H1 (cell line): ENCODE measurements at regions not wholly inside any gene's neighbourhood (a gene's known extent, or its start where the extent isn't known, plus 50 kb on each side); places are given as distances from the start of the nearest gene placed in this dataset.

Source experiments
- CTCF ChIA-PET: fragments of 300-600 bp; sonication (Branson Sonifier 250); formaldehyde crosslinking; loops from one replicate; lab custom pipeline; 2021; ENCODE audit not compliant: partially characterized antibody; lab: Charles Lee
- POLR2A ChIA-PET: fragments of 300-600 bp; sonication (Branson Sonifier 250); formaldehyde crosslinking; loops from one replicate; lab custom pipeline; 2021; ENCODE audit warnings: inconsistent platforms; ENCODE audit not compliant: partially characterized antibody; lab: Charles Lee
- DNase-seq, 2 experiments: peaks; one replicate each; pipeline versions ENCODE4 v3.0.0 to v3.0.0-alpha.2; 2010 to 2022; ENCODE audit warnings: low spot score in 2 of 2, low read depth in 1 of 2, mixed read lengths in 1 of 2
- FAIRE-seq: peaks from 2 replicates; lab custom pipeline; 2011; peaks lifted over from hg19 to GRCh38; lab: Jason Lieb, UNC
- H2AFZ ChIP-seq: 2 replicates; pipeline ENCODE4 v1.8.1; 2012; ENCODE audit warnings: low read length, inconsistent platforms
- H2AK5ac ChIP-seq: 2 replicates; pipeline ENCODE4 v1.6.1; 2013; ENCODE audit warnings: low read depth, low read length
- H2BK120ac ChIP-seq: replicated peaks from 2 replicates; pipeline ENCODE3; 2013; ENCODE audit warnings: low read depth, low read length, inconsistent platforms
- H2BK12ac ChIP-seq: 2 replicates; pipeline ENCODE4 v1.6.1; 2013; ENCODE audit warnings: low read depth, low read length
- H2BK15ac ChIP-seq: 2 replicates; pipeline ENCODE4 v1.6.1; 2013; ENCODE audit warnings: low read length
- H2BK20ac ChIP-seq: 2 replicates; pipeline ENCODE4 v1.6.1; 2013; ENCODE audit warnings: low read length
- H2BK5ac ChIP-seq: 2 replicates; pipeline ENCODE4 v1.6.1; 2013; ENCODE audit warnings: low read depth, low read length
- H3K14ac ChIP-seq: 2 replicates; pipeline ENCODE4 v1.6.1; 2013; ENCODE audit warnings: inconsistent platforms; ENCODE audit not compliant: insufficient read length
- H3K18ac ChIP-seq: 2 replicates; pipeline ENCODE4 v1.6.1; 2013; ENCODE audit warnings: low read length; ENCODE audit errors: extremely low read depth
- H3K23ac ChIP-seq: 2 replicates; pipeline ENCODE4 v1.6.1; 2013; ENCODE audit warnings: inconsistent platforms; ENCODE audit not compliant: insufficient read length
- H3K23me2 ChIP-seq: 2 replicates; pipeline ENCODE4 v1.6.1; 2013; ENCODE audit warnings: low read depth, low read length
- H3K27ac ChIP-seq: 2 replicates; pipeline ENCODE4 v1.6.1; 2011; ENCODE audit warnings: low read depth, low read length, inconsistent platforms
- H3K27me3 ChIP-seq, 4 experiments: replicated peaks in 1 of 4; 1 replicate in 1 of 4; 2 replicates in 3 of 4; pipeline versions ENCODE4 v1.6.1 to v1.8.1; 2011 to 2013; ENCODE audit warnings: low read length in 3 of 4, mild to moderate bottlenecking in 3 of 4, inconsistent platforms in 2 of 4, mixed read lengths in 2 of 4, moderate library complexity in 1 of 4; ENCODE audit not compliant: control insufficient read depth in 3 of 4, insufficient read depth in 3 of 4; ENCODE audit errors: extremely low read depth in 1 of 4
- H3K36me3 ChIP-seq, 4 experiments: 2 replicates each; pipeline versions ENCODE4 v1.6.1 to v1.8.1; 2011 to 2013; ENCODE audit warnings: mild to moderate bottlenecking in 4 of 4, low read length in 3 of 4, moderate library complexity in 2 of 4, control low read depth in 1 of 4, inconsistent platforms in 1 of 4; ENCODE audit not compliant: insufficient read depth in 4 of 4, control insufficient read depth in 2 of 4
- H3K4ac ChIP-seq: replicated peaks from 2 replicates; pipeline ENCODE3; 2013; ENCODE audit warnings: low read length, low read depth, mixed read lengths, inconsistent platforms; ENCODE audit not compliant: insufficient read length
- H3K4me1 ChIP-seq, 4 experiments: replicated peaks in 1 of 4; 1 replicate in 1 of 4; 2 replicates in 3 of 4; pipeline versions ENCODE4 v1.6.1 to v1.8.1; 2011 to 2013; ENCODE audit warnings: low read length in 3 of 4, inconsistent platforms in 2 of 4, mixed read lengths in 1 of 4; ENCODE audit not compliant: insufficient read depth in 4 of 4, control insufficient read depth in 3 of 4
- H3K4me2 ChIP-seq, 2 experiments: 2 replicates each; pipeline versions ENCODE4 v1.6.1 to v1.8.1; 2011 to 2013; ENCODE audit warnings: low read depth in 2 of 2, low read length in 2 of 2, control low read depth in 1 of 2, inconsistent platforms in 1 of 2, mild to moderate bottlenecking in 1 of 2; ENCODE audit not compliant: insufficient read depth in 1 of 2
- H3K4me3 ChIP-seq, 4 experiments: fragments of 200-600, 300-600 bp in 1 of 4; sonication (generic), shearing (Covaris generic), sonication (Bioruptor Twin) in 1 of 4; 2 replicates each; pipeline versions ENCODE4 v1.5.1 to v1.8.1; 2011 to 2016; ENCODE audit warnings: low read length in 4 of 4, low read depth in 3 of 4, control low read depth in 2 of 4, inconsistent platforms in 2 of 4, mild to moderate bottlenecking in 2 of 4, mixed read lengths in 1 of 4, moderate library complexity in 1 of 4; ENCODE audit not compliant: insufficient read depth in 2 of 4; ENCODE audit errors: extremely low read depth in 1 of 4
- H3K56ac ChIP-seq: replicated peaks from 2 replicates; pipeline ENCODE3; 2013; ENCODE audit warnings: low read depth, mild to moderate bottlenecking, mixed read lengths, low read length, inconsistent platforms; ENCODE audit not compliant: insufficient read length
- H3K79me1 ChIP-seq: 2 replicates; pipeline ENCODE4 v1.6.1; 2013; ENCODE audit warnings: low read depth, low read length, control low read depth
- H3K79me2 ChIP-seq, 2 experiments: 2 replicates each; pipeline versions ENCODE4 v1.6.1 to v1.8.1; 2012 to 2013; ENCODE audit warnings: low read length in 2 of 2, mild to moderate bottlenecking in 2 of 2, inconsistent platforms in 1 of 2; ENCODE audit not compliant: insufficient read depth in 2 of 2, control insufficient read depth in 1 of 2
- H3K9ac ChIP-seq, 4 experiments: replicated peaks in 1 of 4; 1 replicate in 1 of 4; 2 replicates in 3 of 4; pipeline versions ENCODE4 v1.6.1 to v1.8.1; 2011 to 2013; ENCODE audit warnings: low read depth in 3 of 4, low read length in 3 of 4, control low read depth in 2 of 4, mild to moderate bottlenecking in 2 of 4, moderate library complexity in 2 of 4, inconsistent platforms in 1 of 4; ENCODE audit errors: extremely low read depth in 1 of 4
- H3K9me3 ChIP-seq, 2 experiments: 2 replicates each; pipeline versions ENCODE4 v1.6.1 to v1.8.1; 2012 to 2013; ENCODE audit warnings: mild to moderate bottlenecking in 2 of 2, moderate library complexity in 2 of 2, control low read depth in 1 of 2, inconsistent platforms in 1 of 2, low read depth in 1 of 2, low read length in 1 of 2, mixed read lengths in 1 of 2; ENCODE audit not compliant: insufficient read depth in 2 of 2
- H4K20me1 ChIP-seq, 2 experiments: replicated peaks in 1 of 2; 2 replicates each; pipeline versions ENCODE3 to v1.8.1; 2011 to 2013; ENCODE audit warnings: inconsistent platforms in 2 of 2, low read length in 2 of 2, mild to moderate bottlenecking in 1 of 2; ENCODE audit not compliant: insufficient read depth in 2 of 2, control insufficient read depth in 1 of 2
- H4K5ac ChIP-seq: 2 replicates; pipeline ENCODE4 v1.6.1; 2013; ENCODE audit warnings: low read length, low read depth, mixed read lengths, inconsistent platforms; ENCODE audit not compliant: insufficient read length
- H4K8ac ChIP-seq: 2 replicates; pipeline ENCODE4 v1.8.0; 2013; ENCODE audit warnings: mild to moderate bottlenecking, moderate library complexity, low read length, inconsistent platforms; ENCODE audit not compliant: insufficient read depth; ENCODE audit errors: extremely low read depth
- H4K91ac ChIP-seq: replicated peaks from 2 replicates; pipeline ENCODE3; 2013; ENCODE audit warnings: low read length, mixed read lengths, inconsistent platforms; ENCODE audit not compliant: insufficient read length
- CBX5 ChIP-seq: fragments of 300-800, 300-1000 bp; sonication (generic); IDR thresholded peaks from 2 replicates; pipeline ENCODE4 v1.7.1; 2016; ENCODE audit warnings: antibody characterized with exemption, low read length, low read depth
- EP300 ChIP-seq, 2 experiments: IDR thresholded peaks; 1 replicate in 1 of 2; 2 replicates in 1 of 2; pipeline ENCODE4 v1.6.1; 2011 to 2012; ENCODE audit warnings: low read depth in 2 of 2, low read length in 2 of 2, mild to moderate bottlenecking in 2 of 2, borderline replicate concordance in 1 of 2, inconsistent platforms in 1 of 2, moderate library complexity in 1 of 2
- POLR2A ChIP-seq, 2 experiments: IDR thresholded peaks; 1 replicate in 1 of 2; 2 replicates in 1 of 2; pipeline ENCODE4 v1.6.1; 2011; ENCODE audit warnings: low read depth in 2 of 2, low read length in 2 of 2, mild to moderate bottlenecking in 2 of 2; ENCODE audit errors: control extremely low read depth in 1 of 2
- POLR2AphosphoS5 ChIP-seq: IDR thresholded peaks from 2 replicates; pipeline ENCODE4 v1.6.1; 2011; ENCODE audit warnings: low read depth, low read length
- RAD21 ChIP-seq, 2 experiments: IDR thresholded peaks in 1 of 2; conservative IDR thresholded peaks in 1 of 2; 2 replicates each; pipeline ENCODE4 v1.6.1; 2011; ENCODE audit warnings: low read depth in 2 of 2, low read length in 2 of 2, improper control_type of control experiment in 1 of 2, inconsistent platforms in 1 of 2, mild to moderate bottlenecking in 1 of 2, moderate library complexity in 1 of 2
- SRF ChIP-seq: IDR thresholded peaks from 2 replicates; pipeline ENCODE4 v1.6.1; 2011; ENCODE audit warnings: mild to moderate bottlenecking, low read depth, low read length, moderate library complexity
- TAF1 ChIP-seq: IDR thresholded peaks from 2 replicates; pipeline ENCODE4 v1.6.1; 2011; ENCODE audit warnings: mild to moderate bottlenecking, low read depth, low read length
- WGBS, 2 experiments: shearing (Covaris generic) in 1 of 2; methylation state at CpG; one replicate each; pipeline versions ENCODE4 v1.1.6 to v1.1.7; 2013 to 2015; ENCODE audit warnings: low lambda C conversion rate in 2 of 2, mixed read lengths in 2 of 2, inconsistent platforms in 1 of 2, low coverage in 1 of 2, missing lambda C conversion rate in 1 of 2; ENCODE audit not compliant: insufficient replicate concordance in 2 of 2, insufficient coverage in 1 of 2, insufficient read length in 1 of 2; ENCODE audit errors: extremely low coverage in 1 of 2, missing lambda C conversion rate in 1 of 2; 5-methylcytosine and 5-hydroxymethylcytosine counted together
- TF ChIP-seq, protein P1 (sequence below): IDR thresholded peaks from 2 replicates; pipeline ENCODE4 v1.6.1; 2012; ENCODE audit warnings: inconsistent platforms
- TF ChIP-seq, protein P2 (sequence below): IDR thresholded peaks from 2 replicates; pipeline ENCODE4 v1.6.1; 2012; ENCODE audit warnings: inconsistent platforms

DNA sequence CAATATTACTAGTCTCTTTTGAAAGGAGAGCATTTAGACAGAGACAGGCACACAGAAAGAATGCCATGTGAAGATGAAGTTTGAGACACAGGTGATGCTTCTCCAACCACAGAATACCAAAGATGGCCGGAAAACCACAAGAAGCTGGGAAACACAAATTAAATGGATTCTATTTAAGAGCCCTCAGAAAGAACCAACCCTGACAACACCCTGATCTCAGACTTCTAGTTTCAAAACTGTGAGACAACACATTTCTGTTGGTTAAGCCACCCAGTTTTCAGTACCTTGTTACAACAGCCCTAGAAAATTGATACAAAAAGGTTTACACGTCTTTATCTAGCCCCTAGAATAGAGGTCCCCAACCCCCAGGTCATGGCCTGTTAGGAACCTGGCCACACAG, 79.8 kb upstream of the CCNG1 start:
- Histone ChIP-seq H3K4me3 (no peak overlapping the region), H3K4me2 (no peak overlapping the region), H3K56ac (no peak overlapping the region), H2BK20ac (no peak overlapping the region), H4K5ac (no peak overlapping the region), H3K79me1 (no peaks in the 10 kb centered on the region), H4K20me1 (no peaks in the 10 kb centered on the region), H3K18ac (no peak overlapping the region), H3K23me2 (no peaks in the 10 kb centered on the region), H3K9ac (no peak overlapping the region), H3K4me1 (no peaks in the 10 kb centered on the region), H3K23ac (no peak overlapping the region), H4K8ac (no peak overlapping the region), H2AK5ac (no peak overlapping the region), H3K14ac (no peak overlapping the region), H3K79me2 (no peaks in the 10 kb centered on the region), H4K91ac (no peak overlapping the region), H3K9me3 (peaks cover 0 to 6% of the 10 kb centered on the region in 2 experiments; a peak in 1 of 4 replicates), H2BK12ac (no peak overlapping the region), H2BK15ac (no peak overlapping the region), H3K27ac (no peak overlapping the region), H3K36me3 (no peaks in the 10 kb centered on the region), H3K4ac (no peak overlapping the region), H2BK5ac (no peak overlapping the region), H3K27me3 (no peaks in the 10 kb centered on the region), H2AFZ (no peak overlapping the region), H2BK120ac (no peak overlapping the region)
- FAIRE-seq, result no peak
- DNase-seq, result no peak
- TF ChIP-seq POLR2A (IDR thresholded peaks at IDR 0.05; ENCODE audit: control extremely low read depth in 1 of 2, low read depth in 2 of 2, low read length in 2 of 2), result no peak
- no peak for TF ChIP-seq RAD21 (IDR thresholded peaks at IDR 0.05 in 1 of 2, conservative IDR thresholded peaks at IDR 0.05 in 1 of 2; ENCODE audit: low read depth in 2 of 2, low read length in 2 of 2)
- TF ChIP-seq, protein P1, sequence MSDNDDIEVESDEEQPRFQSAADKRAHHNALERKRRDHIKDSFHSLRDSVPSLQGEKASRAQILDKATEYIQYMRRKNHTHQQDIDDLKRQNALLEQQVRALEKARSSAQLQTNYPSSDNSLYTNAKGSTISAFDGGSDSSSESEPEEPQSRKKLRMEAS, result no peak
- no peak for TF ChIP-seq POLR2AphosphoS5
- no peak for TF ChIP-seq EP300 (IDR thresholded peaks at IDR 0.05; ENCODE audit: borderline replicate concordance in 1 of 2, low read depth in 2 of 2, low read length in 2 of 2)
- TF ChIP-seq CBX5, result no peak
- TF ChIP-seq SRF, result no peak
- TF ChIP-seq, protein P2, sequence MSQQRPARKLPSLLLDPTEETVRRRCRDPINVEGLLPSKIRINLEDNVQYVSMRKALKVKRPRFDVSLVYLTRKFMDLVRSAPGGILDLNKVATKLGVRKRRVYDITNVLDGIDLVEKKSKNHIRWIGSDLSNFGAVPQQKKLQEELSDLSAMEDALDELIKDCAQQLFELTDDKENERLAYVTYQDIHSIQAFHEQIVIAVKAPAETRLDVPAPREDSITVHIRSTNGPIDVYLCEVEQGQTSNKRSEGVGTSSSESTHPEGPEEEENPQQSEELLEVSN, result no peak
- no peak for TF ChIP-seq TAF1
- ChIA-PET POLR2A (no interaction called here), CTCF (interaction anchor here (1.0 to 2.2 kb wide), 2 partner anchors 10 kb away, joined by 7 to 12 read pairs; no protein-coding TSS in a partner anchor)
- WGBS, 2 experiments, result 47% methylated on average over 2 of the region's 2 CpGs; no CpG with 5 or more reads in 1 of the 2 experiments
